ENCODE measurements at regions not wholly inside any gene's neighbourhood (a gene's known extent, or its start where the extent isn't known, plus 50 kb on each side); places are given as distances from the start of the nearest gene placed in this dataset.

GRCh38 chr6:50945789-50946188, 127.1 kb downstream of the TFAP2B start:
- H2BK120ac ChIP-seq (ENCODE audit: insufficient read depth, low read length, poor library complexity), result no peak overlapping the region
- no peak overlapping the region for H4K91ac ChIP-seq (ENCODE audit: low read depth, low read length)
- H3K79me2 ChIP-seq (ENCODE audit: control insufficient read depth, insufficient read depth, low read length, poor library complexity), result no peaks in the 10 kb centered on the region
- H3K4ac ChIP-seq (ENCODE audit: low read depth, low read length), result no peak overlapping the region
- H3K4me2 ChIP-seq (ENCODE audit: low read length), result no peak overlapping the region
- no peak overlapping the region for H4K12ac ChIP-seq (ENCODE audit: low read depth, low read length)
- peak; percentile 3 to 63 for DNase-seq
- no peak overlapping the region for H2AK5ac ChIP-seq (ENCODE audit: low read length)
- no peaks in the 10 kb centered on the region for H3K27me3 ChIP-seq (ENCODE audit: insufficient read depth, low read length)
- no peak overlapping the region for H2BK12ac ChIP-seq (ENCODE audit: low read length)
- H2BK5ac ChIP-seq (ENCODE audit: low read depth, low read length, poor library complexity), result no peak overlapping the region
- no peak overlapping the region for H3K23ac ChIP-seq (ENCODE audit: low read length)
- no peak overlapping the region for H3K27ac ChIP-seq (ENCODE audit: low read depth, low read length)
- WGBS (ENCODE audit: extremely low coverage, insufficient coverage, insufficient read length), result no CpG with 5 or more reads among the region's 2 CpGs
- H3K18ac ChIP-seq (ENCODE audit: low read length), result no peak overlapping the region
- no peak overlapping the region for H3K9ac ChIP-seq (ENCODE audit: low read length)
- no peaks in the 10 kb centered on the region for H3K4me1 ChIP-seq (ENCODE audit: control insufficient read depth in 1 of 2, insufficient read depth in 2 of 2, low read length in 2 of 2)
- no peaks in the 10 kb centered on the region for H3K9me3 ChIP-seq (ENCODE audit: insufficient read depth, low read depth, low read length)
- H3K79me1 ChIP-seq (ENCODE audit: low read length), result no peaks in the 10 kb centered on the region
- no peak overlapping the region for H4K8ac ChIP-seq (ENCODE audit: low read depth, low read length)
- no peak overlapping the region for H3K14ac ChIP-seq (ENCODE audit: low read length)
- H3K36me3 ChIP-seq (ENCODE audit: control insufficient read depth in 1 of 2, insufficient read depth in 2 of 2, low read length in 2 of 2), result no peaks in the 10 kb centered on the region
- H3K4me3 ChIP-seq (ENCODE audit: low read depth, low read length), result no peak overlapping the region
- H2AFZ ChIP-seq (ENCODE audit: insufficient read depth, low read length, poor library complexity), result no peak overlapping the region

GRCh38 chr6:50952092-50952907, 133.6 kb downstream of the TFAP2B start:
- Histone ChIP-seq H2AK5ac (ENCODE audit: low read length) (no peak overlapping the region), H3K9ac (ENCODE audit: low read length) (no peak overlapping the region), H3K4me2 (ENCODE audit: low read length) (no peak overlapping the region), H3K4ac (ENCODE audit: low read depth, low read length) (no peak overlapping the region), H2BK120ac (ENCODE audit: insufficient read depth, low read length, poor library complexity) (peak overlapping the region; percentile 22), H3K36me3 (ENCODE audit: control insufficient read depth in 1 of 2, insufficient read depth in 2 of 2, low read length in 2 of 2) (no peaks in the 10 kb centered on the region), H3K23ac (ENCODE audit: low read length) (no peak overlapping the region), H3K79me2 (ENCODE audit: control insufficient read depth, insufficient read depth, low read length, poor library complexity) (no peaks in the 10 kb centered on the region), H4K12ac (ENCODE audit: low read depth, low read length) (no peak overlapping the region), H3K14ac (ENCODE audit: low read length) (no peak overlapping the region), H4K91ac (ENCODE audit: low read depth, low read length) (no peak overlapping the region), H2BK5ac (ENCODE audit: low read depth, low read length, poor library complexity) (no peak overlapping the region), H3K27ac (ENCODE audit: low read depth, low read length) (no peak overlapping the region), H2AFZ (ENCODE audit: insufficient read depth, low read length, poor library complexity) (no peak overlapping the region), H3K4me3 (ENCODE audit: low read depth, low read length) (no peak overlapping the region), H3K79me1 (ENCODE audit: low read length) (no peaks in the 10 kb centered on the region), H2BK12ac (ENCODE audit: low read length) (no peak overlapping the region), H3K9me3 (ENCODE audit: insufficient read depth, low read depth, low read length) (no peaks in the 10 kb centered on the region), H4K8ac (ENCODE audit: low read depth, low read length) (peak overlapping the region; percentile 47), H3K18ac (ENCODE audit: low read length) (no peak overlapping the region), H3K27me3 (ENCODE audit: insufficient read depth, low read length) (no peaks in the 10 kb centered on the region), H3K4me1 (ENCODE audit: control insufficient read depth in 1 of 2, insufficient read depth in 2 of 2, low read length in 2 of 2) (peaks cover 2 to 3% of the 10 kb centered on the region in 2 experiments)
- DNase-seq, result peak; percentile 38 to 62
- WGBS (ENCODE audit: extremely low coverage, insufficient coverage, insufficient read length), result no CpG with 5 or more reads among the region's 5 CpGs

DNA sequence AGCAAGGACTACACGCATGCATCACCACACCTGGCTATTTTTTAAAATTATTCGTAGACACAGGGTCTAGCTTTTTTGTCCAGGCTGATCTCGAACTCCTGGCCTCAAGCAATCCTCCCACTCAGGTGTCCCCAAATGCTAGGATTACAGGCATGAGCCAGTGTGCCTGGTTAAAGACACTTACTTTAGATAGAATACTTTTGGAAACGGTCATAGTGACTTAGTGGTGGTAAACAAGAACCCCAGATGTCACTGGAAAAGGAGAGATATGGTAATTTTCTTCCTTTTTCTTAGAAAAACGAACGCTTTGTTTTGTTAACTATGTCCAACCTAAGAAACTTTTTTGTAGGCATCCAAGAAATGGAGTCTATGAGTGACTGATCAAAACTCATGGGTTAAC, 137.3 kb downstream of the TFAP2B start:
- Histone ChIP-seq H2BK5ac (ENCODE audit: low read depth, low read length, poor library complexity) (no peak overlapping the region), H3K4me1 (ENCODE audit: control insufficient read depth in 1 of 2, insufficient read depth in 2 of 2, low read length in 2 of 2) (peaks cover 2 to 3% of the 10 kb centered on the region in 2 experiments), H3K4ac (ENCODE audit: low read depth, low read length) (no peak overlapping the region), H3K18ac (ENCODE audit: low read length) (no peak overlapping the region), H4K8ac (ENCODE audit: low read depth, low read length) (no peak overlapping the region), H3K14ac (ENCODE audit: low read length) (no peak overlapping the region), H3K23ac (ENCODE audit: low read length) (no peak overlapping the region), H2AFZ (ENCODE audit: insufficient read depth, low read length, poor library complexity) (no peak overlapping the region), H3K79me2 (ENCODE audit: control insufficient read depth, insufficient read depth, low read length, poor library complexity) (no peaks in the 10 kb centered on the region), H3K36me3 (ENCODE audit: control insufficient read depth in 1 of 2, insufficient read depth in 2 of 2, low read length in 2 of 2) (no peaks in the 10 kb centered on the region), H2BK12ac (ENCODE audit: low read length) (no peak overlapping the region), H3K27me3 (ENCODE audit: insufficient read depth, low read length) (no peaks in the 10 kb centered on the region), H3K9me3 (ENCODE audit: insufficient read depth, low read depth, low read length) (no peaks in the 10 kb centered on the region), H3K9ac (ENCODE audit: low read length) (no peak overlapping the region), H4K91ac (ENCODE audit: low read depth, low read length) (no peak overlapping the region), H3K4me2 (ENCODE audit: low read length) (no peak overlapping the region), H2BK120ac (ENCODE audit: insufficient read depth, low read length, poor library complexity) (no peak overlapping the region), H4K12ac (ENCODE audit: low read depth, low read length) (no peak overlapping the region), H2AK5ac (ENCODE audit: low read length) (no peak overlapping the region), H3K4me3 (ENCODE audit: low read depth, low read length) (no peak overlapping the region), H3K27ac (ENCODE audit: low read depth, low read length) (no peak overlapping the region), H3K79me1 (ENCODE audit: low read length) (no peaks in the 10 kb centered on the region)
- DNase-seq, result no peak
- WGBS (ENCODE audit: extremely low coverage, insufficient coverage, insufficient read length), result no CpG with 5 or more reads among the region's 6 CpGs

GRCh38 chr6:50958148-50958697, 139.6 kb downstream of the TFAP2B start:
- no peaks in the 10 kb centered on the region for H3K9me3 ChIP-seq (ENCODE audit: insufficient read depth, low read depth, low read length)
- H3K14ac ChIP-seq (ENCODE audit: low read length), result no peak overlapping the region
- H4K91ac ChIP-seq (ENCODE audit: low read depth, low read length), result no peak overlapping the region
- no peak overlapping the region for H3K27ac ChIP-seq (ENCODE audit: low read depth, low read length)
- no peaks in the 10 kb centered on the region for H3K79me1 ChIP-seq (ENCODE audit: low read length)
- DNase-seq, result no peak
- no peak overlapping the region for H3K4me3 ChIP-seq (ENCODE audit: low read depth, low read length)
- H3K27me3 ChIP-seq (ENCODE audit: insufficient read depth, low read length), result no peaks in the 10 kb centered on the region
- no peak overlapping the region for H3K4me2 ChIP-seq (ENCODE audit: low read length)
- H3K9ac ChIP-seq (ENCODE audit: low read length), result no peak overlapping the region
- H3K36me3 ChIP-seq (ENCODE audit: control insufficient read depth in 1 of 2, insufficient read depth in 2 of 2, low read length in 2 of 2), result no peaks in the 10 kb centered on the region
- no peak overlapping the region for H2BK12ac ChIP-seq (ENCODE audit: low read length)
- H3K4me1 ChIP-seq (ENCODE audit: control insufficient read depth in 1 of 2, insufficient read depth in 2 of 2, low read length in 2 of 2), result no peaks in the 10 kb centered on the region
- WGBS (ENCODE audit: extremely low coverage, insufficient coverage, insufficient read length), result no CpG with 5 or more reads among the region's 1 CpG
- H4K8ac ChIP-seq (ENCODE audit: low read depth, low read length), result no peak overlapping the region
- H2AK5ac ChIP-seq (ENCODE audit: low read length), result no peak overlapping the region
- no peaks in the 10 kb centered on the region for H3K79me2 ChIP-seq (ENCODE audit: control insufficient read depth, insufficient read depth, low read length, poor library complexity)
- H3K18ac ChIP-seq (ENCODE audit: low read length), result no peak overlapping the region
- no peak overlapping the region for H3K4ac ChIP-seq (ENCODE audit: low read depth, low read length)
- no peak overlapping the region for H4K12ac ChIP-seq (ENCODE audit: low read depth, low read length)
- H2BK5ac ChIP-seq (ENCODE audit: low read depth, low read length, poor library complexity), result no peak overlapping the region
- H2BK120ac ChIP-seq (ENCODE audit: insufficient read depth, low read length, poor library complexity), result no peak overlapping the region
- no peak overlapping the region for H3K23ac ChIP-seq (ENCODE audit: low read length)
- no peak overlapping the region for H2AFZ ChIP-seq (ENCODE audit: insufficient read depth, low read length, poor library complexity)

Data from trophoblast cell (in vitro differentiated cells and primary cell).